SK-N-SH (cell line): ENCODE measurements at regions not wholly inside any gene's neighbourhood (a gene's known extent, or its start where the extent isn't known, plus 50 kb on each side); places are given as distances from the start of the nearest gene placed in this dataset.

Source experiments
- CTCF ChIA-PET: fragments of 300-600, 350-600 bp; formaldehyde crosslinking; extraction: SDS; loops from one replicate; lab custom pipeline; 2021; lab: Yijun Ruan, JAX
- POLR2A ChIA-PET: fragments of 350-600 bp; sonication (Branson Sonifier 250); formaldehyde crosslinking; extraction: SDS; loops from one replicate; lab custom pipeline; 2020; ENCODE audit warnings: antibody characterized with exemption, inconsistent platforms; lab: Yijun Ruan, JAX
- DNase-seq: peaks from one replicate; pipeline ENCODE4 v3.0.0; 2012
- H2AFZ ChIP-seq: fragments of 200-600 bp; sonication (generic); 2 replicates; pipeline ENCODE4 v1.8.1; 2016; ENCODE audit warnings: antibody characterized with exemption, mild to moderate bottlenecking, low read depth
- H3F3A ChIP-seq: fragments of 200-600 bp; sonication (generic); replicated peaks from 2 replicates; pipeline ENCODE3; 2016; ENCODE audit warnings: antibody characterized with exemption, mild to moderate bottlenecking; ENCODE audit not compliant: insufficient read depth
- H3K27ac ChIP-seq, 2 experiments: fragments of 200-500 bp in 1 of 2; fragments of 200-600 bp in 1 of 2; sonication (Bioruptor generic) in 1 of 2; sonication (generic), shearing (Covaris generic) in 1 of 2; 2 replicates each; pipeline versions ENCODE4 v1.5.1 to v1.6.1; 2014 to 2016; ENCODE audit warnings: low read depth in 2 of 2, inconsistent platforms in 1 of 2, low read length in 1 of 2, mild to moderate bottlenecking in 1 of 2, mixed read lengths in 1 of 2
- H3K27me3 ChIP-seq: fragments of 200-600 bp; sonication (generic), shearing (Covaris generic); 2 replicates; pipeline ENCODE4 v1.6.1; 2016; ENCODE audit warnings: mixed run types; ENCODE audit not compliant: insufficient read depth
- H3K36me3 ChIP-seq, 2 experiments: fragments of 200-500 bp in 1 of 2; fragments of 200-600 bp in 1 of 2; sonication (Bioruptor generic) in 1 of 2; sonication (generic) in 1 of 2; replicated peaks in 1 of 2; 2 replicates each; pipeline versions ENCODE3 to v1.5.1; 2014 to 2016; ENCODE audit warnings: low read length in 1 of 2, mild to moderate bottlenecking in 1 of 2; ENCODE audit not compliant: insufficient read depth in 2 of 2, control insufficient read depth in 1 of 2
- H3K4me1 ChIP-seq, 2 experiments: fragments of 200-500 bp in 1 of 2; fragments of 200-600 bp in 1 of 2; sonication (Bioruptor generic) in 1 of 2; sonication (generic), shearing (Covaris generic) in 1 of 2; 2 replicates each; pipeline versions ENCODE4 v1.5.1 to v1.6.1; 2014 to 2016; ENCODE audit warnings: low read depth in 1 of 2, low read length in 1 of 2, mixed run types in 1 of 2; ENCODE audit not compliant: insufficient read depth in 2 of 2, control insufficient read depth in 1 of 2
- H3K4me2 ChIP-seq: fragments of 200-600 bp; sonication (generic), shearing (Covaris generic); 2 replicates; pipeline ENCODE4 v1.6.1; 2017; ENCODE audit warnings: mixed run types
- H3K4me3 ChIP-seq, 2 experiments: fragments of 200-500 bp in 1 of 2; fragments of 200-600 bp in 1 of 2; sonication (Bioruptor generic) in 1 of 2; sonication (generic), shearing (Covaris generic) in 1 of 2; 2 replicates each; pipeline versions ENCODE4 v1.5.1 to v1.8.1; 2014 to 2016; ENCODE audit warnings: low read depth in 2 of 2, inconsistent platforms in 1 of 2, low read length in 1 of 2, mild to moderate bottlenecking in 1 of 2, mixed read lengths in 1 of 2, moderate library complexity in 1 of 2
- H3K79me2 ChIP-seq: fragments of 200-600 bp; sonication (generic); 2 replicates; pipeline ENCODE4 v1.8.1; 2017; ENCODE audit warnings: mild to moderate bottlenecking; ENCODE audit not compliant: insufficient read depth
- H3K9ac ChIP-seq: fragments of 200-600 bp; sonication (generic); 2 replicates; pipeline ENCODE4 v1.6.1; 2017; ENCODE audit warnings: mixed run types
- H3K9me2 ChIP-seq: fragments of 200-600 bp; sonication (generic); 2 replicates; pipeline ENCODE4 v1.6.1; 2017; ENCODE audit warnings: mixed run types
- H3K9me3 ChIP-seq: fragments of 200-600 bp; sonication (generic); 2 replicates; pipeline ENCODE4 v1.6.1; 2017; ENCODE audit warnings: mixed run types, mild to moderate bottlenecking, moderate library complexity
- H4K20me1 ChIP-seq: fragments of 200-600 bp; sonication (generic); 2 replicates; pipeline ENCODE4 v1.6.1; 2017; ENCODE audit warnings: mild to moderate bottlenecking, mixed run types; ENCODE audit not compliant: insufficient read depth
- CHD2 ChIP-seq: fragments of 150-350 bp; IDR thresholded peaks from 2 replicates; pipeline ENCODE4 v1.6.1; 2018; ENCODE audit warnings: low read length; ENCODE audit not compliant: partially characterized antibody
- ELF1 ChIP-seq: IDR thresholded peaks from 2 replicates; pipeline ENCODE4 v1.4.0; 2012
- FOSL2 ChIP-seq: IDR thresholded peaks from 2 replicates; pipeline ENCODE4 v1.4.0; 2012; ENCODE audit warnings: low read depth, mild to moderate bottlenecking, moderate library complexity, borderline replicate concordance
- FOXM1 ChIP-seq: IDR thresholded peaks from 2 replicates; pipeline ENCODE4 v1.4.0; 2012; ENCODE audit warnings: low read depth, mild to moderate bottlenecking
- NFIC ChIP-seq: IDR thresholded peaks from 2 replicates; pipeline ENCODE4 v1.4.0; 2012; ENCODE audit warnings: borderline replicate concordance
- NRF1 ChIP-seq: IDR thresholded peaks from 2 replicates; pipeline ENCODE4 v1.6.1; 2012; ENCODE audit warnings: low read depth, mild to moderate bottlenecking, low read length
- RAD21 ChIP-seq: IDR thresholded peaks from 2 replicates; pipeline ENCODE4 v1.6.1; 2012; ENCODE audit warnings: mild to moderate bottlenecking, low read length
- RFX5 ChIP-seq: IDR thresholded peaks from 2 replicates; pipeline ENCODE4 v1.6.1; 2012; ENCODE audit warnings: mild to moderate bottlenecking, improper control_type of control experiment, low read length
- RXRA ChIP-seq: IDR thresholded peaks from 2 replicates; pipeline ENCODE4 v1.4.0; 2012; ENCODE audit warnings: low read depth, mild to moderate bottlenecking, borderline replicate concordance
- SIN3A ChIP-seq: IDR thresholded peaks from 2 replicates; pipeline ENCODE4 v1.6.1; 2012; ENCODE audit warnings: low read depth, mild to moderate bottlenecking, low read length, moderate library complexity, borderline replicate concordance
- SMC3 ChIP-seq: IDR thresholded peaks from 2 replicates; pipeline ENCODE4 v1.6.1; 2012; ENCODE audit warnings: low read depth, low read length, improper control_type of control experiment
- TAF1 ChIP-seq: IDR thresholded peaks from 2 replicates; pipeline ENCODE4 v1.6.1; 2012; ENCODE audit warnings: low read depth, mild to moderate bottlenecking, low read length, moderate library complexity, borderline replicate concordance
- TCF12 ChIP-seq: IDR thresholded peaks from 2 replicates; pipeline ENCODE4 v1.4.0; 2012
- YY1 ChIP-seq: IDR thresholded peaks from 2 replicates; pipeline ENCODE4 v1.4.0; 2012; ENCODE audit warnings: low read depth, mild to moderate bottlenecking
- WGBS: methylation state at CpG from one replicate; pipeline ENCODE4 v1.1.6; 2017; ENCODE audit warnings: low lambda C conversion rate; 5-methylcytosine and 5-hydroxymethylcytosine counted together
- TF ChIP-seq, protein P1 (sequence below): IDR thresholded peaks from 2 replicates; pipeline ENCODE4 v1.4.0; 2012; ENCODE audit warnings: low read depth
- TF ChIP-seq, protein P2 (sequence below): IDR thresholded peaks from 2 replicates; pipeline ENCODE4 v1.4.0; 2012; ENCODE audit warnings: low read depth, borderline replicate concordance
- TF ChIP-seq, protein P3 (sequence below): fragments of 200-600 bp; sonication (generic); IDR thresholded peaks from 2 replicates; pipeline ENCODE4 v1.6.1; 2017; ENCODE audit warnings: antibody characterized with exemption, mild to moderate bottlenecking, moderate library complexity
- TF ChIP-seq, protein P4 (sequence below): fragments of 150-350 bp; IDR thresholded peaks from 2 replicates; pipeline ENCODE4 v1.6.1; 2016; ENCODE audit warnings: mild to moderate bottlenecking, low read depth, low read length

DNA sequence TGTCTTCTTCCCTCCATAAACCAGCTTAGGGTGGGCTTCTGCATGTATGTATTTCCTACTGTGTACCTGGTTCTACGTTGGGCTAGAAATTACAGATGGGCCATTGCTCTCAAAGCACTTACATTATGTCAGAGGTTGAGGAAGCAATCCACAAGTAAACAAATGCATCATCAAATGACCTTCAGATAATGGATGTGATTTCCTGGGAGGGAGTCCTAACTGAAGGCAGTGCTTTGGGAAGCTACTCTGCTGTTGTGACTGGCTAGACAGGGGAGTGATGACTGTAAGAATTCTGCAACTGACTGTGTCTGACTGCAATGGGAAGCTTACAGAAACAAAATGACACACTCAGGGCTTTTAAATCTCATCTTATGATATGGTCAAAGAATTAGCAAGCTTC is 71.0 kb upstream of the PRR23E start:
- ChIA-PET POLR2A (no interaction called here), CTCF (interaction anchor here (2.3 kb wide), 1 partner anchor 9 kb away, joined by 7 read pairs; no protein-coding TSS in a partner anchor)
- WGBS: 0% methylated on average over 1 of the region's 1 CpG

DNA sequence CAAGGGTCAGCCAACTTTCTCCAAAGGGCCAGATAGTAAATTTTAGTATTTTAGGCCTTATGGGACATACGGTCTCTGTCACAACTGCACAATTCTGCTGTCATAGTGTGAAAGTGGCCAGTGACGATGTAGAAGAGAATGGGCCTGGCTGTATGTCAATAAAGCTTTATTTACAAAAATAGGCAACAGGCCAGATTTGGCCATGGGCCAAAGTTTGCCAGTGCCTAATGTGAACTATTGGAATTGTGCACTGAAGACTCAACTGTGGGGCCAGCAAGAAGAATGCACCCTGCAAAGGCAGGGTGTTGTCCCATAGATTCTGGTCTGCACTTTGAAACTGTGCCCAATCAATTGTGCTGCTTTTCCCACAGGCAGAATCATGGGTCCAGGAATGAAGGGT is 69.4 kb upstream of the PRR23E start:
- H3K9me3 ChIP-seq: no peaks in the 10 kb centered on the region
- no peak overlapping the region for H3K27ac ChIP-seq
- H3K4me3 ChIP-seq: no peak overlapping the region
- DNase-seq: no peak
- no peak overlapping the region for H2AFZ ChIP-seq
- WGBS: 60% methylated on average over 2 of the region's 2 CpGs
- no peak overlapping the region for H3K4me2 ChIP-seq
- no peaks in the 10 kb centered on the region for H3F3A ChIP-seq
- H3K27me3 ChIP-seq: no peaks in the 10 kb centered on the region; the same call in 1 of the 2 replicates
- CTCF ChIA-PET: interaction anchor here (1.2 to 1.3 kb wide), 2 partner anchors 15 to 27 kb away, joined by 3 to 4 read pairs; no protein-coding TSS in a partner anchor
- H3K79me2 ChIP-seq: no peaks in the 10 kb centered on the region
- H3K36me3 ChIP-seq: no peaks in the 10 kb centered on the region
- POLR2A ChIA-PET: no interaction called here
- H3K9ac ChIP-seq: no peak overlapping the region
- H4K20me1 ChIP-seq: no peaks in the 10 kb centered on the region
- H3K9me2 ChIP-seq: no peaks in the 10 kb centered on the region
- H3K4me1 ChIP-seq: no peaks in the 10 kb centered on the region
- no peak for TF ChIP-seq RAD21

More for the DNA sequence above, 71.0 kb upstream of the PRR23E start:
- Histone ChIP-seq H3K4me1 (no peaks in the 10 kb centered on the region), H3K4me3 (no peak overlapping the region), H3K9me2 (no peaks in the 10 kb centered on the region), H3K9me3 (no peaks in the 10 kb centered on the region), H2AFZ (no peak overlapping the region), H3K36me3 (no peaks in the 10 kb centered on the region), H3K4me2 (no peak overlapping the region), H3K9ac (no peak overlapping the region), H3F3A (no peaks in the 10 kb centered on the region), H3K79me2 (no peaks in the 10 kb centered on the region), H3K27me3 (no peaks in the 10 kb centered on the region), H4K20me1 (no peaks in the 10 kb centered on the region), H3K27ac (no peak overlapping the region)
- no peak for DNase-seq
- TF ChIP-seq SIN3A: no peak
- TF ChIP-seq FOSL2: no peak
- no peak for TF ChIP-seq RAD21
- TF ChIP-seq RFX5: no peak
- no peak for TF ChIP-seq TCF12
- TF ChIP-seq NRF1: no peak
- TF ChIP-seq RXRA: no peak
- TF ChIP-seq, protein P1, sequence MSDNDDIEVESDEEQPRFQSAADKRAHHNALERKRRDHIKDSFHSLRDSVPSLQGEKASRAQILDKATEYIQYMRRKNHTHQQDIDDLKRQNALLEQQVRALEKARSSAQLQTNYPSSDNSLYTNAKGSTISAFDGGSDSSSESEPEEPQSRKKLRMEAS: no peak
- TF ChIP-seq TAF1: no peak
- TF ChIP-seq CHD2: no peak
- TF ChIP-seq ELF1: no peak

DNA sequence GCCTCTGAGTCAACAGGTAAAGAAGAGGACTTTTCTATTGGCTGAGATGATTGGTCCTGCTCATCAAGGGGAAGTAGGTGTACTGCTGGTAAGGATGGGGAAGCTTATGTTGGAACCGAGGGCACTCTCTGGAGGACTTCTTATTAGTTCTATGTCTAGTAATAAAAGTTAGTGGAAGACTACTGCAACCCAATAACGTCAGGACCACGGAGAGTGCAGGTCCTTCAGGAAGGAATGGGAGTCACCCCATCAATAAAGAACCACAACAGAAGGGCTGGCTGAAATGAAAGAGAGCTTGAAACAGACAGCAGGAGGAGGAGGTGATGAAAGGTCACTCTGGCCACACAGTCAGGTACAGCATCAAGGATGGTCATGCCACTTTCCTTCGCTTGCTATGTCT is 68.8 kb upstream of the PRR23E start:
- Histone ChIP-seq H3K4me2 (no peak overlapping the region), H3K9me3 (no peaks in the 10 kb centered on the region), H3K27me3 (no peaks in the 10 kb centered on the region; the same call in 1 of the 2 replicates), H3K79me2 (no peaks in the 10 kb centered on the region), H3K4me1 (no peaks in the 10 kb centered on the region), H3F3A (no peaks in the 10 kb centered on the region), H3K9ac (no peak overlapping the region), H2AFZ (no peak overlapping the region), H3K36me3 (no peaks in the 10 kb centered on the region), H3K27ac (no peak overlapping the region), H3K9me2 (no peaks in the 10 kb centered on the region), H4K20me1 (no peaks in the 10 kb centered on the region), H3K4me3 (no peak overlapping the region)
- DNase-seq: no peak
- ChIA-PET CTCF (interaction anchor here (1.1 to 1.2 kb wide), 3 partner anchors 8 to 332 kb away, joined by 3 to 4 read pairs (median 3); no protein-coding TSS in a partner anchor), POLR2A (no interaction called here)
- WGBS: 46% methylated on average over 4 of the region's 4 CpGs
- TF ChIP-seq, protein P2, sequence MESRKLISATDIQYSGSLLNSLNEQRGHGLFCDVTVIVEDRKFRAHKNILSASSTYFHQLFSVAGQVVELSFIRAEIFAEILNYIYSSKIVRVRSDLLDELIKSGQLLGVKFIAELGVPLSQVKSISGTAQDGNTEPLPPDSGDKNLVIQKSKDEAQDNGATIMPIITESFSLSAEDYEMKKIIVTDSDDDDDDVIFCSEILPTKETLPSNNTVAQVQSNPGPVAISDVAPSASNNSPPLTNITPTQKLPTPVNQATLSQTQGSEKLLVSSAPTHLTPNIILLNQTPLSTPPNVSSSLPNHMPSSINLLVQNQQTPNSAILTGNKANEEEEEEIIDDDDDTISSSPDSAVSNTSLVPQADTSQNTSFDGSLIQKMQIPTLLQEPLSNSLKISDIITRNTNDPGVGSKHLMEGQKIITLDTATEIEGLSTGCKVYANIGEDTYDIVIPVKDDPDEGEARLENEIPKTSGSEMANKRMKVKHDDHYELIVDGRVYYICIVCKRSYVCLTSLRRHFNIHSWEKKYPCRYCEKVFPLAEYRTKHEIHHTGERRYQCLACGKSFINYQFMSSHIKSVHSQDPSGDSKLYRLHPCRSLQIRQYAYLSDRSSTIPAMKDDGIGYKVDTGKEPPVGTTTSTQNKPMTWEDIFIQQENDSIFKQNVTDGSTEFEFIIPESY: no peak
- TF ChIP-seq NFIC (no peak), SIN3A (no peak), SMC3 (no peak), FOXM1 (no peak), NRF1 (no peak), CHD2 (no peak), YY1 (no peak)
- TF ChIP-seq, protein P3, sequence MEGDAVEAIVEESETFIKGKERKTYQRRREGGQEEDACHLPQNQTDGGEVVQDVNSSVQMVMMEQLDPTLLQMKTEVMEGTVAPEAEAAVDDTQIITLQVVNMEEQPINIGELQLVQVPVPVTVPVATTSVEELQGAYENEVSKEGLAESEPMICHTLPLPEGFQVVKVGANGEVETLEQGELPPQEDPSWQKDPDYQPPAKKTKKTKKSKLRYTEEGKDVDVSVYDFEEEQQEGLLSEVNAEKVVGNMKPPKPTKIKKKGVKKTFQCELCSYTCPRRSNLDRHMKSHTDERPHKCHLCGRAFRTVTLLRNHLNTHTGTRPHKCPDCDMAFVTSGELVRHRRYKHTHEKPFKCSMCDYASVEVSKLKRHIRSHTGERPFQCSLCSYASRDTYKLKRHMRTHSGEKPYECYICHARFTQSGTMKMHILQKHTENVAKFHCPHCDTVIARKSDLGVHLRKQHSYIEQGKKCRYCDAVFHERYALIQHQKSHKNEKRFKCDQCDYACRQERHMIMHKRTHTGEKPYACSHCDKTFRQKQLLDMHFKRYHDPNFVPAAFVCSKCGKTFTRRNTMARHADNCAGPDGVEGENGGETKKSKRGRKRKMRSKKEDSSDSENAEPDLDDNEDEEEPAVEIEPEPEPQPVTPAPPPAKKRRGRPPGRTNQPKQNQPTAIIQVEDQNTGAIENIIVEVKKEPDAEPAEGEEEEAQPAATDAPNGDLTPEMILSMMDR: peak; percentile 32
- TF ChIP-seq, protein P4, sequence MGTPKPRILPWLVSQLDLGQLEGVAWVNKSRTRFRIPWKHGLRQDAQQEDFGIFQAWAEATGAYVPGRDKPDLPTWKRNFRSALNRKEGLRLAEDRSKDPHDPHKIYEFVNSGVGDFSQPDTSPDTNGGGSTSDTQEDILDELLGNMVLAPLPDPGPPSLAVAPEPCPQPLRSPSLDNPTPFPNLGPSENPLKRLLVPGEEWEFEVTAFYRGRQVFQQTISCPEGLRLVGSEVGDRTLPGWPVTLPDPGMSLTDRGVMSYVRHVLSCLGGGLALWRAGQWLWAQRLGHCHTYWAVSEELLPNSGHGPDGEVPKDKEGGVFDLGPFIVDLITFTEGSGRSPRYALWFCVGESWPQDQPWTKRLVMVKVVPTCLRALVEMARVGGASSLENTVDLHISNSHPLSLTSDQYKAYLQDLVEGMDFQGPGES: no peak
